ENCODE measurements at regions not wholly inside any gene's neighbourhood (a gene's known extent, or its start where the extent isn't known, plus 50 kb on each side); places are given as distances from the start of the nearest gene placed in this dataset.

DNA sequence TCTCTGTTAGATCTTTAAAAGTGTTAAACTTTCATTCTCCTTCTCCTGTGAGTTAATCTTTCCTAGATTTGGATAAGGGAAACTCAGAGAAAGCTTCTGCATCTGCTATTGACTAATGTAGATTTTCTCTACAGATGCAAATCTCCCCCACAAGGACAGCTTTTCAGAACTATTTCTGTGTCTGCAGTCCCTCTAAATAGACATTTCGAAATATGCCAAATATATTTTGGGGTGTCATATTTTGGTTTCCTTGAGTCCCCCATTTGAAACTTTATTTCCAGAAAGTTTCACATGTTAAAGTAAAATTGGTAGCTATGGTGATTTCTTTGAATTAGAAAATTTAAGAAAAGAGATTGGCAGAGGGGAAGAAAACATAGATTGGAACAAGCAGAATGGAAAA lies 852.3 kb upstream of the ALCAM start:
- H3K79me2 ChIP-seq (ENCODE audit: control insufficient read depth, insufficient read depth, low read length): no peaks in the 10 kb centered on the region; the same call in none of the 2 replicates
- SMC1A ChIA-PET (ENCODE audit: uncharacterized antibody, unreplicated experiment): interaction anchor here (1.5 kb wide), 1 partner anchor 17 kb away, joined by 3 read pairs; no protein-coding TSS in a partner anchor
- no peaks in the 10 kb centered on the region for H3K27me3 ChIP-seq (replicated peaks in 1 of 2; ENCODE audit: control insufficient read depth in 2 of 2, insufficient read depth in 2 of 2, low read length in 1 of 2)
- intact Hi-C loops (cut with micrococcal nuclease; ENCODE audit: unreplicated experiment) (no loop called here), in situ Hi-C loops (cut with MboI) (no loop called here)
- FAIRE-seq (peak; percentile 77), DNase-seq (ENCODE audit: low read depth, low spot score) (no peak), ATAC-seq (no peak)
- no peaks in the 10 kb centered on the region for H3K36me3 ChIP-seq (ENCODE audit: control insufficient read depth in 2 of 2, insufficient read depth in 2 of 2, low read length in 1 of 2)
- no peaks in the 10 kb centered on the region for H4K20me1 ChIP-seq (ENCODE audit: control insufficient read depth, insufficient read depth)
- H3K9ac ChIP-seq (ENCODE audit: control insufficient read depth, insufficient read depth, low read length): no peak overlapping the region
- POLR2A ChIA-PET: no interaction called here
- no peak overlapping the region for H3K4me2 ChIP-seq (ENCODE audit: control insufficient read depth, insufficient read depth)
- RAD21 ChIA-PET (ENCODE audit: unreplicated experiment): no interaction called here
- CTCF ChIA-PET: no interaction called here
- H2AFZ ChIP-seq (ENCODE audit: control insufficient read depth, low read depth, low read length): no peak overlapping the region
- BruUV-seq (replicated peaks): no TSS peak
- WGBS (ENCODE audit: insufficient coverage, insufficient replicate concordance, low lambda C conversion rate, missing lambda C conversion rate): 0% methylated on average over 1 of the region's 1 CpG
- no peak overlapping the region for H3K27ac ChIP-seq (ENCODE audit: control insufficient read depth, insufficient read depth)
- no peak overlapping the region for H3K4me3 ChIP-seq
- H3K9me3 ChIP-seq (replicated peaks; ENCODE audit: control insufficient read depth, insufficient read depth, low read length): peaks cover 5% of the 10 kb centered on the region; the same call in 2 of the 3 replicates
- peaks cover 3% of the 10 kb centered on the region; the same call in 1 of the 2 replicates for H3K4me1 ChIP-seq (ENCODE audit: control insufficient read depth, insufficient read depth, low read length)
- TF ChIP-seq JUNB (IDR thresholded peaks at IDR 0.05) (no peak), ZNF274 (IDR thresholded peaks at IDR 0.05; ENCODE audit: insufficient read depth, insufficient read length) (no peak), NFYA (IDR thresholded peaks at IDR 0.05; ENCODE audit: borderline replicate concordance, low read depth, low read length) (no peak), GATAD2B (conservative IDR thresholded peaks at IDR 0.05; ENCODE audit: low read depth) (no peak), MEF2A (IDR thresholded peaks at IDR 0.05; ENCODE audit: insufficient read depth, low read depth, low read length) (peak; percentile 97), RAD51 (IDR thresholded peaks at IDR 0.05) (no peak), CEBPB (IDR thresholded peaks at IDR 0.05; ENCODE audit: borderline replicate concordance in 1 of 2, low read depth in 2 of 2, low read length in 2 of 2) (0 out of 4 replicates have a peak, but pooled peaks of 1 of the 2 experiments have one; percentile 24), NFIC (IDR thresholded peaks at IDR 0.05; ENCODE audit: low read depth, low read length) (peak; percentile 68; the same call in 1 of the 2 replicates), TBL1XR1 (IDR thresholded peaks at IDR 0.05; ENCODE audit: low read depth, low read length) (peak; percentile 49; the same call in 1 of the 2 replicates), FOXM1 (IDR thresholded peaks at IDR 0.05; ENCODE audit: low read depth, low read length) (peak; percentile 51; the same call in 1 of the 2 replicates), EP300 (IDR thresholded peaks at IDR 0.05; ENCODE audit: borderline replicate concordance in 1 of 2, control insufficient read depth in 1 of 2, low read depth in 2 of 2, low read length in 2 of 2) (no peak), RUNX3 (IDR thresholded peaks at IDR 0.05; ENCODE audit: low read length) (peak; percentile 48; the same call in 1 of the 2 replicates), NR2F1 (conservative IDR thresholded peaks at IDR 0.05) (no peak), CHD2 (IDR thresholded peaks at IDR 0.05; ENCODE audit: borderline replicate concordance, low read depth, low read length) (no peak)
- TF ChIP-seq, protein P1, sequence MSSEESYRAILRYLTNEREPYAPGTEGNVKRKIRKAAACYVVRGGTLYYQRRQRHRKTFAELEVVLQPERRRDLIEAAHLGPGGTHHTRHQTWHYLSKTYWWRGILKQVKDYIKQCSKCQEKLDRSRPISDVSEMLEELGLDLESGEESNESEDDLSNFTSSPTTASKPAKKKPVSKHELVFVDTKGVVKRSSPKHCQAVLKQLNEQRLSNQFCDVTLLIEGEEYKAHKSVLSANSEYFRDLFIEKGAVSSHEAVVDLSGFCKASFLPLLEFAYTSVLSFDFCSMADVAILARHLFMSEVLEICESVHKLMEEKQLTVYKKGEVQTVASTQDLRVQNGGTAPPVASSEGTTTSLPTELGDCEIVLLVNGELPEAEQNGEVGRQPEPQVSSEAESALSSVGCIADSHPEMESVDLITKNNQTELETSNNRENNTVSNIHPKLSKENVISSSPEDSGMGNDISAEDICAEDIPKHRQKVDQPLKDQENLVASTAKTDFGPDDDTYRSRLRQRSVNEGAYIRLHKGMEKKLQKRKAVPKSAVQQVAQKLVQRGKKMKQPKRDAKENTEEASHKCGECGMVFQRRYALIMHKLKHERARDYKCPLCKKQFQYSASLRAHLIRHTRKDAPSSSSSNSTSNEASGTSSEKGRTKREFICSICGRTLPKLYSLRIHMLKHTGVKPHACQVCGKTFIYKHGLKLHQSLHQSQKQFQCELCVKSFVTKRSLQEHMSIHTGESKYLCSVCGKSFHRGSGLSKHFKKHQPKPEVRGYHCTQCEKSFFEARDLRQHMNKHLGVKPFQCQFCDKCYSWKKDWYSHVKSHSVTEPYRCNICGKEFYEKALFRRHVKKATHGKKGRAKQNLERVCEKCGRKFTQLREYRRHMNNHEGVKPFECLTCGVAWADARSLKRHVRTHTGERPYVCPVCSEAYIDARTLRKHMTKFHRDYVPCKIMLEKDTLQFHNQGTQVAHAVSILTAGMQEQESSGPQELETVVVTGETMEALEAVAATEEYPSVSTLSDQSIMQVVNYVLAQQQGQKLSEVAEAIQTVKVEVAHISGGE (CRISPR knock-in tag; IDR thresholded peaks at IDR 0.05): no peak
- TF ChIP-seq, protein P2, sequence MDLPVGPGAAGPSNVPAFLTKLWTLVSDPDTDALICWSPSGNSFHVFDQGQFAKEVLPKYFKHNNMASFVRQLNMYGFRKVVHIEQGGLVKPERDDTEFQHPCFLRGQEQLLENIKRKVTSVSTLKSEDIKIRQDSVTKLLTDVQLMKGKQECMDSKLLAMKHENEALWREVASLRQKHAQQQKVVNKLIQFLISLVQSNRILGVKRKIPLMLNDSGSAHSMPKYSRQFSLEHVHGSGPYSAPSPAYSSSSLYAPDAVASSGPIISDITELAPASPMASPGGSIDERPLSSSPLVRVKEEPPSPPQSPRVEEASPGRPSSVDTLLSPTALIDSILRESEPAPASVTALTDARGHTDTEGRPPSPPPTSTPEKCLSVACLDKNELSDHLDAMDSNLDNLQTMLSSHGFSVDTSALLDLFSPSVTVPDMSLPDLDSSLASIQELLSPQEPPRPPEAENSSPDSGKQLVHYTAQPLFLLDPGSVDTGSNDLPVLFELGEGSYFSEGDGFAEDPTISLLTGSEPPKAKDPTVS (IDR thresholded peaks at IDR 0.05; ENCODE audit: low read depth, low read length): no peak
- TF ChIP-seq, protein P3, sequence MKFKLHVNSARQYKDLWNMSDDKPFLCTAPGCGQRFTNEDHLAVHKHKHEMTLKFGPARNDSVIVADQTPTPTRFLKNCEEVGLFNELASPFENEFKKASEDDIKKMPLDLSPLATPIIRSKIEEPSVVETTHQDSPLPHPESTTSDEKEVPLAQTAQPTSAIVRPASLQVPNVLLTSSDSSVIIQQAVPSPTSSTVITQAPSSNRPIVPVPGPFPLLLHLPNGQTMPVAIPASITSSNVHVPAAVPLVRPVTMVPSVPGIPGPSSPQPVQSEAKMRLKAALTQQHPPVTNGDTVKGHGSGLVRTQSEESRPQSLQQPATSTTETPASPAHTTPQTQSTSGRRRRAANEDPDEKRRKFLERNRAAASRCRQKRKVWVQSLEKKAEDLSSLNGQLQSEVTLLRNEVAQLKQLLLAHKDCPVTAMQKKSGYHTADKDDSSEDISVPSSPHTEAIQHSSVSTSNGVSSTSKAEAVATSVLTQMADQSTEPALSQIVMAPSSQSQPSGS (IDR thresholded peaks at IDR 0.05; ENCODE audit: low read length): peak; percentile 59; the same call in 1 of the 2 replicates
